HepG2 (cell line): ENCODE measurements at regions not wholly inside any gene's neighbourhood (a gene's known extent, or its start where the extent isn't known, plus 50 kb on each side); places are given as distances from the start of the nearest gene placed in this dataset.

Source experiments
- ATAC-seq: fragments of 200-7000 bp; cut with Tn5 transposase; 3 replicates; pipeline ENCODE4 v1.9.1; 2020; ENCODE audit warnings: mild to moderate bottlenecking, moderate library complexity
- BruUV-seq: library from RNA; stranded (reverse); fragments of 400-500 nt; replicated peaks from 2 replicates; lab custom pipeline; 2021; lab: Mats Ljungman, UMichigan
- CTCF ChIA-PET: fragments of 300-600 bp; formaldehyde crosslinking; extraction: SDS; loops from one replicate; lab custom pipeline; 2021; ENCODE audit warnings: low total read pairs, inconsistent platforms, low intra/inter-chr PET ratio; lab: Yijun Ruan, JAX
- POLR2A ChIA-PET: fragments of 350-600 bp; sonication (Branson Sonifier 250); formaldehyde crosslinking; loops from one replicate; lab custom pipeline; 2020; ENCODE audit warnings: antibody characterized with exemption, inconsistent platforms; lab: Yijun Ruan, JAX
- DNase-seq: peaks from one replicate; pipeline ENCODE4 v3.0.0-alpha.2; 2015; ENCODE audit warnings: low spot score
- FAIRE-seq: peaks from 3 replicates; lab custom pipeline; 2011; peaks lifted over from hg19 to GRCh38; lab: Jason Lieb, UNC
- H2AFZ ChIP-seq: one replicate; pipeline ENCODE4 v1.6.1; 2011; ENCODE audit warnings: low read length, inconsistent platforms
- H3K27ac ChIP-seq: fragments of 300-600 bp; 3 replicates; pipeline ENCODE4 v1.8.0; 2011; ENCODE audit warnings: mixed run types, mild to moderate bottlenecking, mixed read lengths, low read length, inconsistent platforms; ENCODE audit not compliant: insufficient read depth; ENCODE audit errors: extremely low read length
- H3K27me3 ChIP-seq, 2 experiments: fragments of 200-600 bp in 1 of 2; 2 replicates in 1 of 2; 3 replicates in 1 of 2; pipeline versions ENCODE4 v1.6.0 to v1.8.0; 2011; ENCODE audit warnings: low read length in 2 of 2, mild to moderate bottlenecking in 2 of 2, moderate library complexity in 2 of 2, inconsistent platforms in 1 of 2; ENCODE audit not compliant: insufficient read depth in 2 of 2, control insufficient read depth in 1 of 2
- H3K36me3 ChIP-seq, 2 experiments: fragments of 200-600 bp in 1 of 2; replicated peaks in 1 of 2; 2 replicates in 1 of 2; 3 replicates in 1 of 2; pipeline versions ENCODE4 v1.5.1 to v1.8.0; 2011; ENCODE audit warnings: low read length in 2 of 2, inconsistent platforms in 1 of 2; ENCODE audit not compliant: insufficient read depth in 2 of 2, control insufficient read depth in 1 of 2
- H3K4me1 ChIP-seq: 2 replicates; pipeline ENCODE4 v1.5.1; 2012; ENCODE audit warnings: low read length, inconsistent platforms; ENCODE audit not compliant: insufficient read depth
- H3K4me2 ChIP-seq: 2 replicates; pipeline ENCODE4 v1.6.0; 2011; ENCODE audit warnings: low read depth, low read length, inconsistent platforms
- H3K4me3 ChIP-seq, 3 experiments: fragments of 200-600 bp in 1 of 3; sonication (generic), shearing (Covaris generic) in 1 of 3; replicated peaks in 1 of 3; 2 replicates each; pipeline ENCODE4 v1.5.1; 2011 to 2016; ENCODE audit warnings: low read length in 3 of 3, inconsistent platforms in 2 of 3, low read depth in 2 of 3, mild to moderate bottlenecking in 2 of 3, control low read depth in 1 of 3, mixed read lengths in 1 of 3; ENCODE audit not compliant: insufficient read depth in 1 of 3
- H3K79me2 ChIP-seq: one replicate; pipeline ENCODE4 v1.6.1; 2011; ENCODE audit warnings: low read length, inconsistent platforms; ENCODE audit not compliant: insufficient read depth
- H3K9ac ChIP-seq: 2 replicates; pipeline ENCODE4 v1.6.0; 2011; ENCODE audit warnings: mild to moderate bottlenecking, low read depth, low read length, inconsistent platforms; ENCODE audit not compliant: insufficient read depth
- H3K9me3 ChIP-seq: 2 replicates; pipeline ENCODE4 v1.5.1; 2012; ENCODE audit warnings: mild to moderate bottlenecking, low read length
- H4K20me1 ChIP-seq: 2 replicates; pipeline ENCODE4 v1.6.0; 2011; ENCODE audit warnings: inconsistent platforms, mild to moderate bottlenecking, low read length, moderate library complexity; ENCODE audit not compliant: insufficient read depth
- AKAP8 ChIP-seq: sonication (generic); formaldehyde crosslinking; IDR thresholded peaks from 2 replicates; pipeline ENCODE4 v1.5.1; 2020; ENCODE audit warnings: mild to moderate bottlenecking, missing genetic modification reagents
- HDAC1 ChIP-seq: sonication (generic); formaldehyde crosslinking; IDR thresholded peaks from 2 replicates; pipeline ENCODE4 v1.5.1; 2020; ENCODE audit warnings: mild to moderate bottlenecking, missing genetic modification reagents
- HDAC2 ChIP-seq: sonication (generic); formaldehyde crosslinking; IDR thresholded peaks from 2 replicates; pipeline ENCODE4 v1.4.0; 2020; ENCODE audit warnings: missing genetic modification reagents
- KDM2A ChIP-seq: sonication (generic); formaldehyde crosslinking; IDR thresholded peaks from 2 replicates; pipeline ENCODE4 v1.4.0; 2020; ENCODE audit warnings: low read depth, missing genetic modification reagents, borderline replicate concordance
- SALL2 ChIP-seq: sonication (generic); formaldehyde crosslinking; IDR thresholded peaks from 2 replicates; pipeline ENCODE4 v1.8.1; 2023; ENCODE audit warnings: mild to moderate bottlenecking, missing genetic modification reagents, inconsistent platforms
- ZNF549 ChIP-seq: sonication (generic); formaldehyde crosslinking; IDR thresholded peaks from 2 replicates; pipeline ENCODE4 v1.5.0; 2020; ENCODE audit warnings: missing genetic modification reagents
- ZNF589 ChIP-seq: sonication (generic); formaldehyde crosslinking; conservative IDR thresholded peaks from 2 replicates; pipeline ENCODE4 v1.8.0; 2022; ENCODE audit warnings: mild to moderate bottlenecking, moderate library complexity, missing genetic modification reagents
- ZNF670 ChIP-seq: sonication (generic); formaldehyde crosslinking; IDR thresholded peaks from 2 replicates; pipeline ENCODE4 v1.8.0; 2022; ENCODE audit warnings: mild to moderate bottlenecking, missing genetic modification reagents, borderline replicate concordance
- ZNF674 ChIP-seq: sonication (generic); formaldehyde crosslinking; IDR thresholded peaks from 2 replicates; pipeline ENCODE4 v1.5.0; 2020; ENCODE audit warnings: low read depth, mild to moderate bottlenecking, missing genetic modification reagents
- ZSCAN25 ChIP-seq: sonication (generic); formaldehyde crosslinking; IDR thresholded peaks from 2 replicates; pipeline ENCODE4 v1.8.0; 2022; ENCODE audit warnings: mild to moderate bottlenecking, missing genetic modification reagents
- WGBS: methylation state at CpG from one replicate; pipeline ENCODE4 v1.1.6; 2017; ENCODE audit warnings: low lambda C conversion rate; 5-methylcytosine and 5-hydroxymethylcytosine counted together
- in situ Hi-C: cut with HindIII; loops from 2 replicates; pipeline ENCODE4 v1.10.0; 2017; ENCODE audit warnings: low pct_unique_long_range_greater_than_20kb; ENCODE audit not compliant: extremely low pct_ligation_motif_present
- intact Hi-C: fragments of 100-400 bp; cut with micrococcal nuclease; formaldehyde crosslinking; loops from one replicate; pipeline ENCODE4 v1.10.0; 2022; ENCODE audit not compliant: unreplicated experiment
- TF ChIP-seq, protein P1 (sequence below): sonication (generic); formaldehyde crosslinking; IDR thresholded peaks from 2 replicates; pipeline ENCODE4 v1.8.0; 2022; ENCODE audit warnings: mild to moderate bottlenecking, missing genetic modification reagents, moderate library complexity
- TF ChIP-seq, protein P2 (sequence below): IDR thresholded peaks from 2 replicates; pipeline ENCODE4 v1.6.1; 2012; ENCODE audit warnings: low read length, improper control_type of control experiment
- TF ChIP-seq, protein P3 (sequence below): sonication (generic); formaldehyde crosslinking; IDR thresholded peaks from 2 replicates; pipeline ENCODE4 v1.8.0; 2022; ENCODE audit warnings: mild to moderate bottlenecking, missing genetic modification reagents
- TF ChIP-seq, protein P4 (sequence below): sonication (generic); formaldehyde crosslinking; IDR thresholded peaks from 2 replicates; pipeline ENCODE4 v1.5.0; 2020; ENCODE audit warnings: missing genetic modification reagents, mild to moderate bottlenecking, borderline replicate concordance
- TF ChIP-seq, protein P5 (sequence below): sonication (generic); formaldehyde crosslinking; IDR thresholded peaks from 2 replicates; pipeline ENCODE4 v1.4.0; 2020; ENCODE audit warnings: missing genetic modification reagents

GRCh38 chr7:138352570-138353461 lies 107.2 kb upstream of the TRIM24 start:
- peak; percentile 99 for ATAC-seq
- H2AFZ ChIP-seq: no peak overlapping the region
- H3K9me3 ChIP-seq: peaks cover 12% of the 10 kb centered on the region
- no peaks in the 10 kb centered on the region for H3K36me3 ChIP-seq
- peak overlapping the region; percentile 93 for H3K9ac ChIP-seq
- in situ Hi-C loops (no loop called here), intact Hi-C loops (loop anchor here (1.0 to 2.0 kb wide), 6 partner anchors 36 to 286 kb away; partner anchors contain the start of gene TRIM24)
- H3K4me2 ChIP-seq: peak overlapping the region; percentile 76
- no peaks in the 10 kb centered on the region for H3K27me3 ChIP-seq
- no peaks in the 10 kb centered on the region for H4K20me1 ChIP-seq
- H3K4me3 ChIP-seq: peak overlapping the region; percentile 43 to 52 (median 46)
- WGBS: 3% methylated on average over 6 of the region's 10 CpGs
- ChIA-PET CTCF (no interaction called here), POLR2A (interaction anchor here (0.7 to 3.9 kb wide), 15 partner anchors 8 to 182 kb away, joined by 3 to 22 read pairs (median 4); partner anchors contain the start of gene TRIM24)
- H3K4me1 ChIP-seq: peaks cover 29% of the 10 kb centered on the region
- no peaks in the 10 kb centered on the region for H3K79me2 ChIP-seq
- peak; percentile 100 for DNase-seq
- H3K27ac ChIP-seq: peak overlapping the region; percentile 99
- TSS peak; percentile 95 for BruUV-seq
- FAIRE-seq: peak; percentile 91
- TF ChIP-seq KDM2A (CRISPR knock-in tag): peak; percentile 62; the same call in 1 of the 2 replicates
- TF ChIP-seq, protein P1, sequence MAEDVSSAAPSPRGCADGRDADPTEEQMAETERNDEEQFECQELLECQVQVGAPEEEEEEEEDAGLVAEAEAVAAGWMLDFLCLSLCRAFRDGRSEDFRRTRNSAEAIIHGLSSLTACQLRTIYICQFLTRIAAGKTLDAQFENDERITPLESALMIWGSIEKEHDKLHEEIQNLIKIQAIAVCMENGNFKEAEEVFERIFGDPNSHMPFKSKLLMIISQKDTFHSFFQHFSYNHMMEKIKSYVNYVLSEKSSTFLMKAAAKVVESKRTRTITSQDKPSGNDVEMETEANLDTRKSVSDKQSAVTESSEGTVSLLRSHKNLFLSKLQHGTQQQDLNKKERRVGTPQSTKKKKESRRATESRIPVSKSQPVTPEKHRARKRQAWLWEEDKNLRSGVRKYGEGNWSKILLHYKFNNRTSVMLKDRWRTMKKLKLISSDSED (CRISPR knock-in tag): no peak
- no peak; the same call in 1 of the 2 replicates for TF ChIP-seq AKAP8 (CRISPR knock-in tag)
- TF ChIP-seq ZNF549 (CRISPR knock-in tag): 0 out of 2 replicates have a peak, but pooled peaks have one; percentile 40
- peak; percentile 88; the same call in 1 of the 2 replicates for TF ChIP-seq ZNF670 (CRISPR knock-in tag)
- TF ChIP-seq, protein P2, sequence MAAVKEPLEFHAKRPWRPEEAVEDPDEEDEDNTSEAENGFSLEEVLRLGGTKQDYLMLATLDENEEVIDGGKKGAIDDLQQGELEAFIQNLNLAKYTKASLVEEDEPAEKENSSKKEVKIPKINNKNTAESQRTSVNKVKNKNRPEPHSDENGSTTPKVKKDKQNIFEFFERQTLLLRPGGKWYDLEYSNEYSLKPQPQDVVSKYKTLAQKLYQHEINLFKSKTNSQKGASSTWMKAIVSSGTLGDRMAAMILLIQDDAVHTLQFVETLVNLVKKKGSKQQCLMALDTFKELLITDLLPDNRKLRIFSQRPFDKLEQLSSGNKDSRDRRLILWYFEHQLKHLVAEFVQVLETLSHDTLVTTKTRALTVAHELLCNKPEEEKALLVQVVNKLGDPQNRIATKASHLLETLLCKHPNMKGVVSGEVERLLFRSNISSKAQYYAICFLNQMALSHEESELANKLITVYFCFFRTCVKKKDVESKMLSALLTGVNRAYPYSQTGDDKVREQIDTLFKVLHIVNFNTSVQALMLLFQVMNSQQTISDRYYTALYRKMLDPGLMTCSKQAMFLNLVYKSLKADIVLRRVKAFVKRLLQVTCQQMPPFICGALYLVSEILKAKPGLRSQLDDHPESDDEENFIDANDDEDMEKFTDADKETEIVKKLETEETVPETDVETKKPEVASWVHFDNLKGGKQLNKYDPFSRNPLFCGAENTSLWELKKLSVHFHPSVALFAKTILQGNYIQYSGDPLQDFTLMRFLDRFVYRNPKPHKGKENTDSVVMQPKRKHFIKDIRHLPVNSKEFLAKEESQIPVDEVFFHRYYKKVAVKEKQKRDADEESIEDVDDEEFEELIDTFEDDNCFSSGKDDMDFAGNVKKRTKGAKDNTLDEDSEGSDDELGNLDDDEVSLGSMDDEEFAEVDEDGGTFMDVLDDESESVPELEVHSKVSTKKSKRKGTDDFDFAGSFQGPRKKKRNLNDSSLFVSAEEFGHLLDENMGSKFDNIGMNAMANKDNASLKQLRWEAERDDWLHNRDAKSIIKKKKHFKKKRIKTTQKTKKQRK: no peak
- TF ChIP-seq HDAC2 (CRISPR knock-in tag): peak; percentile 97
- TF ChIP-seq ZNF589 (CRISPR knock-in tag): 0 out of 2 replicates have a peak, but pooled peaks have one; percentile 75
- TF ChIP-seq, protein P3, sequence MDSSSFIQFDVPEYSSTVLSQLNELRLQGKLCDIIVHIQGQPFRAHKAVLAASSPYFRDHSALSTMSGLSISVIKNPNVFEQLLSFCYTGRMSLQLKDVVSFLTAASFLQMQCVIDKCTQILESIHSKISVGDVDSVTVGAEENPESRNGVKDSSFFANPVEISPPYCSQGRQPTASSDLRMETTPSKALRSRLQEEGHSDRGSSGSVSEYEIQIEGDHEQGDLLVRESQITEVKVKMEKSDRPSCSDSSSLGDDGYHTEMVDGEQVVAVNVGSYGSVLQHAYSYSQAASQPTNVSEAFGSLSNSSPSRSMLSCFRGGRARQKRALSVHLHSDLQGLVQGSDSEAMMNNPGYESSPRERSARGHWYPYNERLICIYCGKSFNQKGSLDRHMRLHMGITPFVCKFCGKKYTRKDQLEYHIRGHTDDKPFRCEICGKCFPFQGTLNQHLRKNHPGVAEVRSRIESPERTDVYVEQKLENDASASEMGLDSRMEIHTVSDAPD (CRISPR knock-in tag): peak; percentile 9; the same call in 1 of the 2 replicates
- TF ChIP-seq, protein P4, sequence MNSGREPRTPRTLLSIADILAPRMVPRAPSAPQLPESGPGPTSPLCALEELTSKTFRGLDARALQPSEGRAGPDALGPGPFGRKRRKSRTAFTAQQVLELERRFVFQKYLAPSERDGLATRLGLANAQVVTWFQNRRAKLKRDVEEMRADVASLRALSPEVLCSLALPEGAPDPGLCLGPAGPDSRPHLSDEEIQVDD (CRISPR knock-in tag): no peak
- no peak for TF ChIP-seq ZNF674 (CRISPR knock-in tag)
- peak; percentile 85 for TF ChIP-seq HDAC1 (CRISPR knock-in tag)
- TF ChIP-seq SALL2: peak; percentile 84; the same call in 1 of the 2 replicates
- TF ChIP-seq, protein P5, sequence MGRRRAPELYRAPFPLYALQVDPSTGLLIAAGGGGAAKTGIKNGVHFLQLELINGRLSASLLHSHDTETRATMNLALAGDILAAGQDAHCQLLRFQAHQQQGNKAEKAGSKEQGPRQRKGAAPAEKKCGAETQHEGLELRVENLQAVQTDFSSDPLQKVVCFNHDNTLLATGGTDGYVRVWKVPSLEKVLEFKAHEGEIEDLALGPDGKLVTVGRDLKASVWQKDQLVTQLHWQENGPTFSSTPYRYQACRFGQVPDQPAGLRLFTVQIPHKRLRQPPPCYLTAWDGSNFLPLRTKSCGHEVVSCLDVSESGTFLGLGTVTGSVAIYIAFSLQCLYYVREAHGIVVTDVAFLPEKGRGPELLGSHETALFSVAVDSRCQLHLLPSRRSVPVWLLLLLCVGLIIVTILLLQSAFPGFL (CRISPR knock-in tag): no peak
- 0 out of 2 replicates have a peak, but pooled peaks have one; percentile 40 for TF ChIP-seq ZSCAN25 (CRISPR knock-in tag)
